ENCODE measurements at regions not wholly inside any gene's neighbourhood (a gene's known extent, or its start where the extent isn't known, plus 50 kb on each side); places are given as distances from the start of the nearest gene placed in this dataset.
"Not testable (repeated sequence)": the region's sequence is repeated elsewhere in the genome, so short reads cannot be mapped to it uniquely, and the experiment has no call there.

GRCh38 chr11:42774567-42774966 is 537.2 kb upstream of the API5 start:
- no peak for DNase-seq
- Histone ChIP-seq H3K27me3 (no peaks in the 10 kb centered on the region), H3K4me1 (no peaks in the 10 kb centered on the region), H3K27ac (no peak overlapping the region), H3K9me3 (no peaks in the 10 kb centered on the region), H3K36me3 (no peaks in the 10 kb centered on the region), H3K4me3 (no peak overlapping the region)
- in situ Hi-C loops (cut with MboI; ENCODE audit: low sequenced_read_pairs in 4 of 4) (loop anchor here in 1 of 4 donors (25.0 kb wide), 1 partner anchor 488 kb away; no protein-coding TSS in a partner anchor), intact Hi-C loops (cut with DNase I; ENCODE audit: low total_unique reads) (no loop called here)
- no peak for TF ChIP-seq POLR2A (IDR thresholded peaks at IDR 0.05)
- TF ChIP-seq CTCF (IDR thresholded peaks at IDR 0.05 in 4 of 5, conservative IDR thresholded peaks at IDR 0.05 in 1 of 5) = no peak
- no peak for ATAC-seq

GRCh38 chr11:42777776-42778175 is 534.0 kb upstream of the API5 start:
- Histone ChIP-seq H3K4me3 (no peak overlapping the region), H3K36me3 (no peaks in the 10 kb centered on the region), H3K9me3 (no peaks in the 10 kb centered on the region), H3K4me1 (no peaks in the 10 kb centered on the region), H3K27ac (no peak overlapping the region), H3K27me3 (no peaks in the 10 kb centered on the region)
- intact Hi-C loops (cut with DNase I; ENCODE audit: low total_unique reads) = no loop called here
- ATAC-seq (no peak), DNase-seq (no peak)
- TF ChIP-seq CTCF (IDR thresholded peaks at IDR 0.05 in 4 of 5, conservative IDR thresholded peaks at IDR 0.05 in 1 of 5) (no peak), POLR2A (IDR thresholded peaks at IDR 0.05) (no peak)
- in situ Hi-C loops (cut with MboI; ENCODE audit: low sequenced_read_pairs in 4 of 4) = no loop called here

GRCh38 chr11:42778193-42778592 is 533.6 kb upstream of the API5 start:
- DNase-seq (no peak), ATAC-seq (no peak)
- intact Hi-C loops (cut with DNase I; ENCODE audit: low total_unique reads) = no loop called here
- Histone ChIP-seq H3K4me3 (no peak overlapping the region), H3K27ac (no peak overlapping the region), H3K36me3 (no peaks in the 10 kb centered on the region), H3K4me1 (no peaks in the 10 kb centered on the region), H3K9me3 (no peaks in the 10 kb centered on the region), H3K27me3 (no peaks in the 10 kb centered on the region)
- TF ChIP-seq POLR2A (IDR thresholded peaks at IDR 0.05) = no peak
- no peak for TF ChIP-seq CTCF (IDR thresholded peaks at IDR 0.05 in 4 of 5, conservative IDR thresholded peaks at IDR 0.05 in 1 of 5)
- in situ Hi-C loops (cut with MboI; ENCODE audit: low sequenced_read_pairs in 4 of 4) = no loop called here

GRCh38 chr11:42779555-42779954 is 532.2 kb upstream of the API5 start:
- no peaks in the 10 kb centered on the region for H3K4me1 ChIP-seq
- no peak for TF ChIP-seq POLR2A (IDR thresholded peaks at IDR 0.05)
- TF ChIP-seq CTCF (IDR thresholded peaks at IDR 0.05 in 4 of 5, conservative IDR thresholded peaks at IDR 0.05 in 1 of 5) = no peak
- H3K4me3 ChIP-seq = no peak overlapping the region
- intact Hi-C loops (cut with DNase I; ENCODE audit: low total_unique reads) = no loop called here
- no peaks in the 10 kb centered on the region for H3K27me3 ChIP-seq
- no peaks in the 10 kb centered on the region for H3K9me3 ChIP-seq
- ATAC-seq = no peak
- in situ Hi-C loops (cut with MboI; ENCODE audit: low sequenced_read_pairs in 4 of 4) = no loop called here
- H3K36me3 ChIP-seq = no peaks in the 10 kb centered on the region
- no peak overlapping the region for H3K27ac ChIP-seq
- DNase-seq = no peak

GRCh38 chr11:42786981-42787380 is 524.8 kb upstream of the API5 start:
- no peak overlapping the region for H3K27ac ChIP-seq
- DNase-seq = no peak
- H3K4me3 ChIP-seq = no peak overlapping the region
- in situ Hi-C loops (cut with MboI; ENCODE audit: low sequenced_read_pairs in 4 of 4) (no loop called here), intact Hi-C loops (cut with DNase I; ENCODE audit: low total_unique reads) (no loop called here)
- no peak for TF ChIP-seq CTCF (IDR thresholded peaks at IDR 0.05 in 4 of 5, conservative IDR thresholded peaks at IDR 0.05 in 1 of 5)
- TF ChIP-seq POLR2A (IDR thresholded peaks at IDR 0.05) = no peak
- no peaks in the 10 kb centered on the region for H3K27me3 ChIP-seq
- no peaks in the 10 kb centered on the region for H3K4me1 ChIP-seq
- H3K36me3 ChIP-seq = no peaks in the 10 kb centered on the region
- no peaks in the 10 kb centered on the region for H3K9me3 ChIP-seq
- no peak for ATAC-seq

GRCh38 chr11:42795483-42795882 is 516.3 kb upstream of the API5 start:
- H3K4me1 ChIP-seq; in situ Hi-C loops (cut with MboI; ENCODE audit: low sequenced_read_pairs in 4 of 4); ATAC-seq: not testable (repeated sequence)

More at GRCh38 chr11:42795483-42795882, 516.3 kb upstream of the API5 start:
- H3K4me3 ChIP-seq; H3K27me3 ChIP-seq; H3K36me3 ChIP-seq; H3K27ac ChIP-seq; intact Hi-C loops (cut with DNase I; ENCODE audit: low total_unique reads); DNase-seq; H3K9me3 ChIP-seq: not testable (repeated sequence)
